MV-4-11 (cell line): ENCODE measurements at regions not wholly inside any gene's neighbourhood (a gene's known extent, or its start where the extent isn't known, plus 50 kb on each side); places are given as distances from the start of the nearest gene placed in this dataset.
"Not testable (repeated sequence)": the region's sequence is repeated elsewhere in the genome, so short reads cannot be mapped to it uniquely, and the experiment has no call there.

Experiments
- DNase-seq: peaks from one replicate; lab custom pipeline; 2025; lab: John Stamatoyannopoulos, UW

GRCh38 chr6:144534180-144534579 lies 249.0 kb downstream of the UTRN start:
- DNase-seq, result no peak

DNA sequence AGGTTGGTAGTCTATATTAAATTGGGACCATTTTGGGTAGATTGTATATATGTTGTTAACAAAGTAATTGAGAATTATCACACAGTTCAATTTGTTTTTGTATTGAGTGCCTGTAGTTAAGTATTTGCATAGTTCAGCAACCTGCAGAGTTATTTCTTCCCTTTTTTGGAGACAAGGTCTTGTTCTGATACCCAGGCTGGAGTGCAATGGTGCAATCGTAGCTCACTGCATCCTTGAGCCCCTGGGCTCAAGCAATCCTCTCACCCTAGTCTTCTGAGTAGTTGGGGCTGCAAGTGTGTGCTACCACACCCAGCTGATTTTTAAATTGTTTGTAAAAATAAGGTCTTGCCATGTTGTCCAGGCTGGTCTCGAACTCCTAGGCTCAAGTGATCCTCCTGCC lies 250.5 kb downstream of the UTRN start:
- DNase-seq, result peak; percentile 30

- no peak for DNase-seq
Measured at GRCh38 chr6:144536079-144536478, 250.9 kb downstream of the UTRN start.

DNA sequence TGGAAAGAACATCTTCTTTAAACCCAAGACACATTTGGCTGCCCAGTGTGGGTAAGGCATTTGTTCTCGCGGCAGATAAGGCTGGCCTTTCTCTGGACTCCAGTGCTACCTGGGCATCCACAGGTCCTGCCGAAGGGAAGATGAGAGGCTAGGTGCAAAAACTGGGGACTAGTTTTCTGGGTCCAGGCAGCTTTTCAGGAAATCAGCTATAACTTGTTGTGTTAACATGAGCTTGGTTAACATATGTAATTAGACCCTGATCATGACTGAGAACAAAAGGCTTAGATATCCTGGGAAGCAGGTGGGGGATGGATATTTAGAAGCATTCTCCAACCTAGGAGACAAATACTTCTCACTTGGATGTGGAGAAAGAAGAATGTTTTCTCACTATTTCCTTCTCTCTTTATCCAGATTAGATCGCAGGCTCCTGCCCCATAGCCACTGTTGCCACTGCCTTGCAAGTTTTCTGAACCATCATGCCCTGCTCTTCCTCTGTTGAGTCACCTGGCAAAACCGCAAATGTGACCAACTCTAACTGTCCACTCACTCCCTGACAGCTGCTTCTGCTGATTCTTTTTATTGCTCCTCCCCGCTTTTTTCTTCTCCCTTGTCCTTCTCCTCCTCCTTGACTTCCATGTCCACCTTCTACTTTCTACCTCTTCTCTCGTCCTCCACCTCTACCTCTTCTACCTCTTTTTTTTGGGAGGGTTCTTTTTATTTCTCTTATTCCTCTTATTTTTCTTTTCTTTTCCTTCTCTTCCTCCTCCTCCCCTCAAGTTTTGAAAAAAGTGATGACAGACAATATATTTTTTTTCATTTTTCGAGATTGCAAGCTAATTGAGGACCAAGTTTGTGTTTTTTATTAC lies 258.1 kb downstream of the UTRN start:
- peak; percentile 93 for DNase-seq

DNA sequence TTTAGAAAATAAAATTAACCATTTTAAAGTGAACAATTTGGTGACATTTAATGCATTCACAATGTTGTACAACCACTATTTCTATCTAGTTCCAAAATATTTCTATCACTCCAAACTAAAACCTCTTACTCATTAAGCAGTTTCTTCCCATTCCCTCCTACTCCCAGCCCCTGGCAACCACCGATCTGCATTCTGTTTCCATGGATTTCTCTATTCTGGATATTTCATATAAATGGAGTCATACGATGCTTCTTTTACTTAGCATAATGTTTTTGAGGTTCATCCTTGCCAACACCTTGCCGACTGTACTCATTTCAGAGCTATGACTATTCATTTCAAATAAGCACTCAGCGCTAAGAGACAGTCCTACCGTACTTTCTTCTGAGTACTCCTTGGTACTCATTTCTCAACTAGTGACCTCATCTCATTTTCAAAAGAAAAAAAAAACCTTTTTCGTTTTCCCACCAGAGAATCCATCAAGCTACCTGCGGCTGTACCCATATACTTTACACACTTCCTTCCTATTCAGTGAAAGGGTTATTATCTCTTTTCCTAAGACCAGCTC lies 259.2 kb downstream of the UTRN start:
- DNase-seq, result no peak

GRCh38 chr6:144546807-144547206 lies 261.7 kb downstream of the UTRN start:
- DNase-seq, result no peak

DNA sequence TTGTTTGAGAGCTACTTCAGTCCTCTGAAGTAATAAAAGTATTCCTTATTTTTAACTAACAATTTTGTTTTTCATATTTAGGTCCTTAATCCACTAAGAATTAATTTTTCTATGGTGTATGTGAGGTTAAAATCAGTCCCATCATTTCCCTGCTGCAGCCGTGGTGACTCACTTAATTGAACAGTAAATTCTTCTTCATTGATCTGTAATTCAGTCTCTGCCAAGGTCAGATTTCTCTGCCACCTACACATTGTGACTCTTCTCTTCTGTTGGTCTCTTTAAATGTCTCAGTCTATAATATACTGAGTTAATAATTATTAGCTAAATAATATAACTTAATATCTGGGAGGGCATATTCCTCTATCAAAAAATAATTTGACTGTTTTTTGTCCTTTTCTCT lies 262.3 kb downstream of the UTRN start:
- no peak for DNase-seq

DNA sequence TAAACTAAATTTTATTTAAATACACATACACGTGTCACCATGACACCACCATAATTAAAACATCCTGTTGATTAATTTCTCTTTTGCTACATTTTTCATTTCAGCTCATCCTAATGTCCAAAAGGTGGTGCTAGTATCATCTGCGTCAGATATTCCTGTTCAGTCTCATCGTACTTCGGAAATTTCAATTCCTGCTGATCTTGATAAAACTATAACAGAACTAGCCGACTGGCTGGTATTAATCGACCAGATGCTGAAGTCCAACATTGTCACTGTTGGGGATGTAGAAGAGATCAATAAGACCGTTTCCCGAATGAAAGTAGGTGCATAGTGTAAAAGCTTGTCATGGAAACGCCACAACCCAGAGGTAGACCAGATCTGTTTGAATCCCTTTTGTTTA lies 263.4 kb downstream of the UTRN start:
- no peak for DNase-seq

- DNase-seq, result peak; percentile 76
Measured at GRCh38 chr6:144549837-144550747, 265.0 kb downstream of the UTRN start.

GRCh38 chr6:144551339-144551738 lies 266.2 kb downstream of the UTRN start:
- DNase-seq, result no peak

DNA sequence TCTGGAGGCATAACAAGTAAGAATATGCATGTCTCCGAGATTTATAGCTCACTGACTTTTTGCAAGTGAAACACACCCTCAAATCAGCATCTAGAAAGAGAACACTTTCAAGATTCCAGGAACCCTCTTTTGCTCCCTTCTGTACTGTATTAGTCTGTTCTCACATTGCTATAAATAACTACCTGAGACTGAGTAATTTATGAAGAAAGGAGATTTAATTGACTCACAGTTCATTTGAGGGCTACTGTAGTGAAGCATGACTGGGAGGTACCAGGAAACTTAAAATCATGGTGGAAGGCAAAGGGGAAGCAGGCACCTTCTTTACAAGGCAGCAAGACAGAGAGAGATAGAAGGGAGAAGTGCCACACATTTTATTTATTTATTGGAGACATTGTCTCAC lies 269.9 kb downstream of the UTRN start:
- DNase-seq, result peak; percentile 15

GRCh38 chr6:144559865-144560593 lies 274.9 kb downstream of the UTRN start:
- no peak for DNase-seq

GRCh38 chr6:144561455-144562043 lies 276.4 kb downstream of the UTRN start:
- no peak for DNase-seq

DNA sequence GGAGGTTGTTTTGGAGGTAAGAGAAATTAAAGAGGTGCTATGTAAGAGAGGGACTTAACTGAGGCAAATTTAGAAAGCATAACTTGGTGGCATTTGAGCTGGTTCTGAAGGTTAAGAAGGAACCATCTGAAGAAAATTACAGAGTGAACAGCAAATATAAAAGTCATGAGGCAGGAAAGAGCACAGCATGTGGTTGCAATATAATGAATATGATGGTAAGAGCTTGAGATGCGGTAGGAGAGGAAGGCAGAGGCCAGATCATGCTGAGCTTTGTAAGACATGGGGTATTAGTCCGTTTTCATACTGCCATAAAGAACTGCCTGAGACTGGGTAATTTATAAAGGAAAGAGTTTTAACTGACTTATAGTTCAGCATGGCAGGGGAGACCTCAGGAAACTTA lies 279.1 kb downstream of the UTRN start:
- DNase-seq, result no peak

DNA sequence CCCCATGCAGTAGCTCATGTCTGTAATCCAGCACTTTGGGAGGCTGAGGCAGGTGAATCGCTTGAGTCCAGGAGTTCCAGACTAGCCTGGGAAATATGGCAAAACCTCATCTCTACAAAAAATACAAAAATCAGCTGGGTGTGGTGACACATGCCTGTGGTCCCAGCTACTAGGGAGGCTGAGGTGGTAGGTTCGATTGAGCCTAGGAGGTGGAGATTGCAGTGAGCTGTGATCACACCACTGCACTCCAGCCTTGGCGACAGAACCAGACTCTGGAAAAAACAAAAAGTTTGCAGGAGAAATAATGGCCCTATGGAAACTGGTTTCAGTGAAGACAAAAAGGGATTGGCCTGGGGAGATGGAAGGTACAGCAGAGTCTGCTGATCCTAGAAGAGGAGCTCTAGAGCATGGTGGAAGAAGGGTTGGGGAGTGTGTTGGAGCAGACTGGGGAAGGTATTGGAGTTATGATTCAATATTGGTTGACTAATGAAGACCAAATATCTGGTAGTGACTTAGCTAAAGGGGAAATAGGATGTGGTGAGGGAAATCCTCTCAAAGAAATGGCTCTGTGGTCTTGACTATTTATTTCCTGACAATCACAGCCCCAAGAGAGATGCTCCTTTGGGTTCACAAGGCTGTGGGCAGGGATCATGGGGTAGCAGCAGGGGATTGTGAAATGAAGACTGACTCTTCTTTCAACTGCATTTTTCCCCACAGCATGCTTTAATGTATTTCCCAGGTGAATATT lies 281.9 kb downstream of the UTRN start:
- peak; percentile 87 for DNase-seq

- DNase-seq, result no peak
Measured at GRCh38 chr6:144568241-144568640, 283.1 kb downstream of the UTRN start.

- DNase-seq, result not testable (repeated sequence)
Measured at GRCh38 chr6:144572541-144572940, 287.4 kb downstream of the UTRN start.

DNA sequence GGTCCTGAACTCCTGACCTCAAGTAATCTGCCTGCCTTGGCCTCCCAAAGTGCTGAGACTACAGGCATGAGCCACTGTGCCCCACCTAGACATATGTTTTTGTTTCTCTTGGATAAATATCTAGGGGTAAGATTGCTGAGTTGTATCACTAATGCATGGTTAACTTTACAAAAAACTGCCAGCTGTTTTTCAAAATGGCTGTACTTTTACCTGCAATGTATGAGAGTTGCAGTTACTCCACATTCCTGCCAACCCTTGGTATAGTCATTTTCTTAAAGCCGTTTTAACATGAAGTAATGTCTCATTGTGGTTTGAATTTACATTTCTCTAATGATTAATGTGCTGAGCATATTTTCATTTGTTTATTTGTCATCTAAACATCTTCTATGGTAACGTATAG lies 289.7 kb downstream of the UTRN start:
- no peak for DNase-seq

DNA sequence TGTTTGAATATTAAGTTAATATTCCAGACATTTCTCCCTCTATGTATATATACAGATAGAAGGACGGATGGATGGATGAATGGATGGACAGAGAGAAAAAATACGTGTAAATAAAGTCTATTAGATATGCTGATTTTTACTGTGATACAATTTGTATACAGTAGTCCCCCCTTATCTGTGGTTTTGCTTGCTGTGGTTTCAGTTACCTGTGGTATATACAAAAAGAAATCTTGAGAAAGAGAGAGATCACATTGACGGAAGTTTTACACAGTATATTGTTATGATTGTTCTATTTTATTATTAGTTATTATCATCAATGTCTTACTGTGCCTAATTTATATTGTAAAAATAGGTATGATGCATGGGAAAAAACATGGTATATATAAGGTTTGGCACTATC lies 290.2 kb downstream of the UTRN start:
- DNase-seq, result no peak

DNA sequence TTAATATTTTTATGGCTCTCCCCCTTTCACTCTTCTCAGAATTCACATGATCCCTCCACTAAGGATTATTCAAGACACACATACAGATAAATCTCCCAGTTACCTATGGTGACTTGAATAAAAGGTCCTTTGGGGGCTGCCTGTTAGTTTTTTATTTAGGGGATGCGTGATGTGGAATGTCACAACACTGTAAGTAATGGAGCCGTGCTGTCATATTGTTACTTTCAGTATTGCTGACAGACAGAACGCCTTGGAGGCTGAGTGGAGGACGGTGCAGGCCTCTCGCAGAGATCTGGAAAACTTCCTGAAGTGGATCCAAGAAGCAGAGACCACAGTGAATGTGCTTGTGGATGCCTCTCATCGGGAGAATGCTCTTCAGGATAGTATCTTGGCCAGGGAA lies 291.7 kb downstream of the UTRN start:
- DNase-seq, result no peak
